Body of pancreas (tissue), 4 donors: ENCODE measurements at regions not wholly inside any gene's neighbourhood (a gene's known extent, or its start where the extent isn't known, plus 50 kb on each side); places are given as distances from the start of the nearest gene placed in this dataset.

Experiments
- ATAC-seq: fragments of 150-250 bp; one replicate; pipeline ENCODE4 v1.9.1; 2016
- DNase-seq, 4 donors: peaks; one replicate each; pipeline ENCODE4 v3.0.0-alpha.2; 2019
- H3K27ac ChIP-seq, 4 donors: fragments of 200-600 bp; sonication (generic); 1 replicate in 3 of 4; 2 replicates in 1 of 4; pipeline versions ENCODE4 v1.5.1 to v1.6.1; 2016 to 2019; ENCODE audit warnings: mild to moderate bottlenecking in 1 of 4, mixed read lengths in 1 of 4, moderate library complexity in 1 of 4
- H3K27me3 ChIP-seq, 2 donors: fragments of 200-600 bp; sonication (generic); one replicate each; pipeline ENCODE4 v1.6.0; 2016; ENCODE audit warnings: mild to moderate bottlenecking in 1 of 2
- H3K36me3 ChIP-seq, 2 donors: fragments of 200-600 bp; sonication (generic); replicated peaks in 1 of 2; 2 replicates each; pipeline ENCODE4 v1.5.1; 2016; ENCODE audit warnings: low read depth in 2 of 2; ENCODE audit not compliant: insufficient read depth in 1 of 2
- H3K4me1 ChIP-seq: fragments of 200-600 bp; sonication (generic); one replicate; pipeline ENCODE4 v1.6.0; 2016
- H3K4me3 ChIP-seq, 2 donors: fragments of 200-600 bp; sonication (generic); 1 replicate in 1 of 2; 2 replicates in 1 of 2; pipeline ENCODE4 v1.5.1; 2016 to 2019
- H3K9me3 ChIP-seq, 3 donors: fragments of 200-600 bp; sonication (generic); 1 replicate in 2 of 3; 2 replicates in 1 of 3; pipeline ENCODE4 v1.5.1; 2016
- POLR2A ChIP-seq, 3 donors: fragments of 450-650 bp; IDR thresholded peaks; one replicate each; pipeline ENCODE4 v1.6.1; 2016; ENCODE audit warnings: antibody characterized with exemption in 3 of 3, mild to moderate bottlenecking in 2 of 3
- WGBS, 2 donors: methylation state at CpG; one replicate each; pipeline ENCODE4 v1.1.5; 2017; 5-methylcytosine and 5-hydroxymethylcytosine counted together
- intact Hi-C: fragments of 100-400 bp; cut with DNase I; formaldehyde crosslinking; loops from one replicate; pipeline ENCODE4 v1.15.1; 2023
- TF ChIP-seq, protein P1 (sequence below), 7 experiments: fragments of 450-650 bp in 4 of 7; fragments of 200-600 bp in 3 of 7; sonication (generic) in 3 of 7; IDR thresholded peaks; one replicate each; pipeline ENCODE4 v1.5.1; 2016 to 2019; ENCODE audit warnings: antibody characterized with exemption in 7 of 7

GRCh38 chr21:22138297-22139016 is 1140.2 kb downstream of the NCAM2 start:
- H3K4me1 ChIP-seq = no peaks in the 10 kb centered on the region
- no peak overlapping the region for H3K4me3 ChIP-seq
- intact Hi-C loops = no loop called here
- H3K27ac ChIP-seq = no peak overlapping the region
- DNase-seq (no peak), ATAC-seq (no peak)
- H3K27me3 ChIP-seq = no peaks in the 10 kb centered on the region
- no peak for TF ChIP-seq POLR2A (IDR thresholded peaks at IDR 0.05)
- TF ChIP-seq, protein P1, sequence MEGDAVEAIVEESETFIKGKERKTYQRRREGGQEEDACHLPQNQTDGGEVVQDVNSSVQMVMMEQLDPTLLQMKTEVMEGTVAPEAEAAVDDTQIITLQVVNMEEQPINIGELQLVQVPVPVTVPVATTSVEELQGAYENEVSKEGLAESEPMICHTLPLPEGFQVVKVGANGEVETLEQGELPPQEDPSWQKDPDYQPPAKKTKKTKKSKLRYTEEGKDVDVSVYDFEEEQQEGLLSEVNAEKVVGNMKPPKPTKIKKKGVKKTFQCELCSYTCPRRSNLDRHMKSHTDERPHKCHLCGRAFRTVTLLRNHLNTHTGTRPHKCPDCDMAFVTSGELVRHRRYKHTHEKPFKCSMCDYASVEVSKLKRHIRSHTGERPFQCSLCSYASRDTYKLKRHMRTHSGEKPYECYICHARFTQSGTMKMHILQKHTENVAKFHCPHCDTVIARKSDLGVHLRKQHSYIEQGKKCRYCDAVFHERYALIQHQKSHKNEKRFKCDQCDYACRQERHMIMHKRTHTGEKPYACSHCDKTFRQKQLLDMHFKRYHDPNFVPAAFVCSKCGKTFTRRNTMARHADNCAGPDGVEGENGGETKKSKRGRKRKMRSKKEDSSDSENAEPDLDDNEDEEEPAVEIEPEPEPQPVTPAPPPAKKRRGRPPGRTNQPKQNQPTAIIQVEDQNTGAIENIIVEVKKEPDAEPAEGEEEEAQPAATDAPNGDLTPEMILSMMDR (IDR thresholded peaks at IDR 0.05) = no peak
- no peaks in the 10 kb centered on the region for H3K36me3 ChIP-seq
- WGBS, 2 donors = 78 to 81% methylated on average over 18 of the region's 18 CpGs
- H3K9me3 ChIP-seq = no peaks in the 10 kb centered on the region

DNA sequence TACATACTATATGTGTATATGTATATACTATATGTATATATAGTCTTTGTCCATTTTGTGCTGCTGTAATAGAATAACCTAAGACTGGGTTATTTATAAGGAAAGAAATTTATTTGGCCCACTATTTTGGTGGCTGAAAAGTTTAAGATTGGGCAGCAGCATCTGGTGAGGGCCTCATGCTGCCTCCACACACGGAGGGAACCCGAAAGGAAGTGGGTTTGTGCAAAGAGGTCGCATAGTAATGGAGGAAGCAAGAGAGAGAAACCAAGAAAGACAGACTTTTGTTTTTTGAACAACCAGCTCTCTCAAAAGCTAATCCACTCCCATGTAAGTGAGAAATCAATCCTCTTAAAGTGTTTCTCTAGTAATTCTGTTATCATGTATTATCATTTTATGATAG is 1147.3 kb downstream of the NCAM2 start:
- H3K9me3 ChIP-seq = peaks cover 0 to 7% (median 0%) of the 10 kb centered on the region in 3 donors
- DNase-seq (no peak), ATAC-seq (no peak)
- no peaks in the 10 kb centered on the region for H3K27me3 ChIP-seq
- H3K27ac ChIP-seq = no peak overlapping the region
- no peak overlapping the region for H3K4me3 ChIP-seq
- no peaks in the 10 kb centered on the region for H3K36me3 ChIP-seq
- no peaks in the 10 kb centered on the region for H3K4me1 ChIP-seq
- 44 to 62% methylated on average over 3 of the region's 3 CpGs for WGBS, 2 donors
- no peak for TF ChIP-seq POLR2A (IDR thresholded peaks at IDR 0.05)
- TF ChIP-seq, protein P1 (IDR thresholded peaks at IDR 0.05) = no peak
- intact Hi-C loops = no loop called here

- DNase-seq (no peak), ATAC-seq (no peak)
- no peak overlapping the region for H3K27ac ChIP-seq
- no peaks in the 10 kb centered on the region for H3K9me3 ChIP-seq
- no peaks in the 10 kb centered on the region for H3K4me1 ChIP-seq
- H3K27me3 ChIP-seq = no peaks in the 10 kb centered on the region
- intact Hi-C loops = no loop called here
- H3K36me3 ChIP-seq = no peaks in the 10 kb centered on the region
- no peak overlapping the region for H3K4me3 ChIP-seq
- TF ChIP-seq, protein P1 (IDR thresholded peaks at IDR 0.05) = no peak
- no peak for TF ChIP-seq POLR2A (IDR thresholded peaks at IDR 0.05)
Observed at GRCh38 chr21:22154579-22155274, 1156.5 kb downstream of the NCAM2 start.

DNA sequence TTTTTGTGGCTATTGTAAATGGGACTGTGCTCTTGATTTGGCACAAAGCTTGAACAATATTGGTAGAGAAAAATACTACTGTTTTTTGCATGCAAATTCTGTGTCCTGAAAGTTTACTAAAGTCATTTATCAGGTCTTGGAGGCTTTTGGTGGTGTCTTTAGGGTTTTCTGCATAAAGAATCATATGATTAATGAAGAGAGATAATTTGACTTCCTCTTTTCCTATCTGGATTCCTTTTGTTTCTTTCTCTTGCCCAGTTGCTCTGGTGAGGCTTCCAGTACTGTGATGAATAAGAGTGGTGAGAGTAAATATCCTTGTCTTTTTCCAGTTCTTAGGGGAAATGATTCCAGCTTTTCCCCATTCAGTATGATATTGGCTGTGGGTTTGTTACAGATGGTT is 1166.7 kb downstream of the NCAM2 start:
- H3K36me3 ChIP-seq = no peaks in the 10 kb centered on the region
- no peaks in the 10 kb centered on the region for H3K4me1 ChIP-seq
- DNase-seq (no peak), ATAC-seq (no peak)
- no peaks in the 10 kb centered on the region for H3K27me3 ChIP-seq
- H3K9me3 ChIP-seq = no peaks in the 10 kb centered on the region
- no peak overlapping the region for H3K27ac ChIP-seq
- intact Hi-C loops = no loop called here
- TF ChIP-seq, protein P1 (IDR thresholded peaks at IDR 0.05) = no peak
- TF ChIP-seq POLR2A (IDR thresholded peaks at IDR 0.05) = no peak
- no peak overlapping the region for H3K4me3 ChIP-seq

GRCh38 chr21:22174746-22175145 is 1176.5 kb downstream of the NCAM2 start:
- no peaks in the 10 kb centered on the region for H3K36me3 ChIP-seq
- WGBS, 2 donors = 54 to 71% methylated on average over 1 of the region's 1 CpG
- no peak overlapping the region for H3K27ac ChIP-seq
- no peak for TF ChIP-seq POLR2A (IDR thresholded peaks at IDR 0.05)
- TF ChIP-seq, protein P1 (IDR thresholded peaks at IDR 0.05) = no peak
- no peaks in the 10 kb centered on the region for H3K4me1 ChIP-seq
- ATAC-seq (no peak), DNase-seq (no peak)
- intact Hi-C loops = no loop called here
- no peaks in the 10 kb centered on the region for H3K9me3 ChIP-seq
- no peak overlapping the region for H3K4me3 ChIP-seq
- no peaks in the 10 kb centered on the region for H3K27me3 ChIP-seq
